RWPE1 (cell line): ENCODE measurements at regions not wholly inside any gene's neighbourhood (a gene's known extent, or its start where the extent isn't known, plus 50 kb on each side); places are given as distances from the start of the nearest gene placed in this dataset.
A peak's percentile ranks its signal among the peaks of the same experiment; 100 is the strongest.
"Not testable (repeated sequence)": the region's sequence is repeated elsewhere in the genome, so short reads cannot be mapped to it uniquely, and the experiment has no call there.

Experiments used
- CTCF ChIA-PET: fragments of 350-600 bp; sonication (Branson Sonifier 250); formaldehyde crosslinking; extraction: SDS; loops from one replicate; lab custom pipeline; 2021; lab: Yijun Ruan, JAX
- POLR2A ChIA-PET: fragments of 400-600 bp; formaldehyde crosslinking; extraction: SDS; loops from one replicate; lab custom pipeline; 2020; ENCODE audit warnings: antibody characterized with exemption; ENCODE audit not compliant: low non-redundant PET; lab: Yijun Ruan, JAX
- DNase-seq: peaks from one replicate; pipeline ENCODE4 v3.0.0; 2012; ENCODE audit warnings: low spot score
- H3K27ac ChIP-seq: fragments of 450-650 bp; 2 replicates; pipeline ENCODE4 v1.5.1; 2017
- CTCF ChIP-seq: fragments of 450-650 bp; conservative IDR thresholded peaks from 2 replicates; pipeline ENCODE4 v1.5.1; 2017; ENCODE audit warnings: low read depth, mild to moderate bottlenecking

GRCh38 chrX:109902665-109903064, 100.2 kb upstream of the TMEM164 start:
- DNase-seq = no peak
- TF ChIP-seq CTCF = no peak
- ChIA-PET CTCF (no interaction called here), POLR2A (no interaction called here)
- H3K27ac ChIP-seq = no peak overlapping the region

- peak; percentile 56 for TF ChIP-seq CTCF
- ChIA-PET POLR2A (no interaction called here), CTCF (interaction anchor here (1.0 to 2.8 kb wide), 2 partner anchors 9 to 236 kb away, joined by 3 to 13 read pairs; no protein-coding TSS in a partner anchor)
- H3K27ac ChIP-seq = no peak overlapping the region
- peak; percentile 8 for DNase-seq
Measured at GRCh38 chrX:109911046-109911445, 91.9 kb upstream of the TMEM164 start.

- POLR2A ChIA-PET, DNase-seq, H3K27ac ChIP-seq, CTCF ChIA-PET: not testable (repeated sequence)
Measured at GRCh38 chrX:109912993-109913392, 89.9 kb upstream of the TMEM164 start.

- TF ChIP-seq CTCF = no peak
- ChIA-PET POLR2A (no interaction called here), CTCF (no interaction called here)
- no peak for DNase-seq
- H3K27ac ChIP-seq = no peak overlapping the region
Measured at GRCh38 chrX:109914114-109914849, 88.6 kb upstream of the TMEM164 start.

- no peak for TF ChIP-seq CTCF
- no peak for DNase-seq
- ChIA-PET POLR2A (no interaction called here), CTCF (no interaction called here)
- H3K27ac ChIP-seq = no peak overlapping the region
Measured at GRCh38 chrX:109918753-109919152, 84.2 kb upstream of the TMEM164 start.

- no peak overlapping the region for H3K27ac ChIP-seq
- TF ChIP-seq CTCF = no peak
- ChIA-PET POLR2A (no interaction called here), CTCF (interaction anchor here (0.6 to 0.7 kb wide), 2 partner anchors 9 to 41 kb away, joined by 3 to 4 read pairs; no protein-coding TSS in a partner anchor)
- DNase-seq = no peak
Measured at GRCh38 chrX:109920325-109920724, 82.6 kb upstream of the TMEM164 start.

GRCh38 chrX:109920868-109921267, 82.0 kb upstream of the TMEM164 start:
- ChIA-PET CTCF (interaction anchor here (0.6 to 0.7 kb wide), 2 partner anchors 10 to 223 kb away, joined by 3 read pairs; no protein-coding TSS in a partner anchor), POLR2A (no interaction called here)
- H3K27ac ChIP-seq = no peak overlapping the region
- no peak for DNase-seq
- TF ChIP-seq CTCF = no peak
